BLaER1 treated with 17β-estradiol and CSF1 and Interleukin-3, amounts not matched to agents 10 nM and 100 nM (cell line): ENCODE measurements at regions not wholly inside any gene's neighbourhood (a gene's known extent, or its start where the extent isn't known, plus 50 kb on each side); places are given as distances from the start of the nearest gene placed in this dataset.

Experiments
- H3K27ac ChIP-seq, 11 experiments: shearing (Covaris generic); formaldehyde crosslinking; 2 replicates each; pipeline ENCODE4 v1.8.1; 2022
- H3K27me3 ChIP-seq, 11 experiments: shearing (Covaris generic); formaldehyde crosslinking; 2 replicates each; pipeline ENCODE4 v1.8.1; 2022
- H3K36me3 ChIP-seq, 11 experiments: shearing (Covaris generic); formaldehyde crosslinking; 2 replicates each; pipeline ENCODE4 v1.8.1; 2022
- H3K4me1 ChIP-seq, 10 experiments: shearing (Covaris generic); formaldehyde crosslinking; 2 replicates each; pipeline ENCODE4 v1.8.1; 2022
- H3K4me2 ChIP-seq, 11 experiments: shearing (Covaris generic); formaldehyde crosslinking; 2 replicates each; pipeline ENCODE4 v1.8.1; 2022
- H3K4me3 ChIP-seq, 10 experiments: shearing (Covaris generic); formaldehyde crosslinking; 2 replicates each; pipeline ENCODE4 v1.8.1; 2022
- H3K9ac ChIP-seq, 11 experiments: shearing (Covaris generic); formaldehyde crosslinking; 2 replicates each; pipeline ENCODE4 v1.8.1; 2022
- H3K9me3 ChIP-seq, 11 experiments: shearing (Covaris generic); formaldehyde crosslinking; replicated peaks in 1 of 11; 2 replicates each; pipeline ENCODE4 v1.8.1; 2022
- H4K20me1 ChIP-seq, 11 experiments: shearing (Covaris generic); formaldehyde crosslinking; 2 replicates each; pipeline ENCODE4 v1.8.1; 2022
- Cebpa-rat ChIP-seq, 11 experiments: shearing (Covaris generic); IDR thresholded peaks; 2 replicates each; pipeline ENCODE4 v1.8.1; 2022

GRCh38 chr4:11568511-11568910, 139.8 kb upstream of the HS3ST1 start:
- H3K36me3 ChIP-seq: no peaks in the 10 kb centered on the region
- TF ChIP-seq Cebpa-rat (IDR thresholded peaks at IDR 0.05): no peak
- no peak overlapping the region for H3K4me2 ChIP-seq
- no peak overlapping the region for H3K27ac ChIP-seq
- no peaks in the 10 kb centered on the region for H3K27me3 ChIP-seq
- H3K4me1 ChIP-seq: peaks cover 0 to 30% (median 0%) of the 10 kb centered on the region in 10 experiments; a peak in 5 of 20 replicates
- peaks cover 0 to 9% (median 0%) of the 10 kb centered on the region in 11 experiments; a peak in 2 of 22 replicates for H3K9me3 ChIP-seq
- no peak overlapping the region for H3K9ac ChIP-seq
- H3K4me3 ChIP-seq: no peak overlapping the region
- H4K20me1 ChIP-seq: no peaks in the 10 kb centered on the region

GRCh38 chr4:11566444-11567022, 137.8 kb upstream of the HS3ST1 start:
- no peaks in the 10 kb centered on the region for H3K27me3 ChIP-seq
- H3K4me3 ChIP-seq: no peak overlapping the region
- no peak overlapping the region for H3K9ac ChIP-seq
- H3K4me1 ChIP-seq: peaks cover 0 to 30% (median 0%) of the 10 kb centered on the region in 10 experiments; a peak in 5 of 20 replicates
- no peaks in the 10 kb centered on the region for H3K36me3 ChIP-seq
- peaks cover 0 to 9% (median 0%) of the 10 kb centered on the region in 11 experiments; a peak in 2 of 22 replicates for H3K9me3 ChIP-seq
- peak overlapping the region in 3 of 11 experiments; percentile 25 to 79 (median 64); a peak in 5 of 22 replicates for H3K4me2 ChIP-seq
- no peak for TF ChIP-seq Cebpa-rat (IDR thresholded peaks at IDR 0.05)
- peak overlapping the region in 3 of 11 experiments; percentile 4 to 51 (median 38); a peak in 4 of 22 replicates for H3K27ac ChIP-seq
- H4K20me1 ChIP-seq: no peaks in the 10 kb centered on the region

DNA sequence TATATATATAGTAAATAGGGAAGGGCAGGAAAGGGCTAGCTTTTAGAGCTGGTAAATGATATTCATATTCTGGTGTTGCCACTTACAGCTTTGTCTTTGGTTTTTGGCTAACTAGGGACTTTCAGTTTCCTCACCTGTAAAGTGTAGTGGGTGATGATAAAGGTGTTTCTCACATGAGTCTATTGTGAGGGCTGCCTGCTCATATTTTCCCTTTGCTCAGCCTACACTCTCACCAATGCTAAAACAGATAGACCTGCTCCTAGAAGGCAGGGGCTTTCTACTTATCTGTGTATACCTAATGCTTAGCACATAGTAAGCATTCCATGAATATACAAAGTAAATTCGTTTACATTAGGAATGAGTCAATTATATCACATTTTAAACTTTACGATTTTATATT, 137.2 kb upstream of the HS3ST1 start:
- H3K36me3 ChIP-seq: no peaks in the 10 kb centered on the region
- no peak overlapping the region for H3K4me3 ChIP-seq
- H3K27ac ChIP-seq: peak overlapping the region in 1 of 11 experiments; percentile 4; a peak in 1 of 22 replicates
- no peaks in the 10 kb centered on the region for H4K20me1 ChIP-seq
- H3K4me2 ChIP-seq: peak overlapping the region in 2 of 11 experiments; percentile 64 to 79; a peak in 3 of 22 replicates
- H3K4me1 ChIP-seq: peaks cover 0 to 26% (median 0%) of the 10 kb centered on the region in 10 experiments; a peak in 5 of 20 replicates
- peaks cover 0 to 9% (median 0%) of the 10 kb centered on the region in 11 experiments; a peak in 2 of 22 replicates for H3K9me3 ChIP-seq
- no peaks in the 10 kb centered on the region for H3K27me3 ChIP-seq
- no peak for TF ChIP-seq Cebpa-rat (IDR thresholded peaks at IDR 0.05)
- H3K9ac ChIP-seq: no peak overlapping the region

DNA sequence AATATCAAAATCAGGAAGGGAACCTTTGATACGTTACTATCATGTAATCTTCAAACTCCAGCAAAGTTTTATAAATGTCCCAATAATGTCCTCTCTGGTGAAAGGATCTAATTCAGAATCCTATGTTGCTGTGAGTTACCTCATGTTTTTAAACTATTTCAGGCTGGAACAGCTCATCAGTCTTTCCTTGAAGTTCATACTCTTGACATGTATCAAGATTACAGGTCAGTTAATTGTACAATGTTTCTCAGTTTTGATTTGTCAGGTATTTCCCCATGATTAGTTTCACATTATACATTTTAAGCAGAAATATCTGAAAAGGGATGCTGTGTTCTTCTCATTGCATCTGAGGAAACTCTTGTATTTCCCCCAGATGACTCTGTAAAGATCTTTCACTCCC, 136.5 kb upstream of the HS3ST1 start:
- Histone ChIP-seq H3K27me3 (no peaks in the 10 kb centered on the region), H3K36me3 (no peaks in the 10 kb centered on the region), H3K4me2 (no peak overlapping the region), H3K27ac (no peak overlapping the region), H3K9me3 (peaks cover 0 to 9% (median 0%) of the 10 kb centered on the region in 11 experiments; a peak in 2 of 22 replicates), H4K20me1 (no peaks in the 10 kb centered on the region), H3K4me3 (no peak overlapping the region), H3K9ac (no peak overlapping the region), H3K4me1 (peaks cover 0 to 25% (median 0%) of the 10 kb centered on the region in 10 experiments; a peak in 5 of 20 replicates)
- no peak for TF ChIP-seq Cebpa-rat (IDR thresholded peaks at IDR 0.05)

DNA sequence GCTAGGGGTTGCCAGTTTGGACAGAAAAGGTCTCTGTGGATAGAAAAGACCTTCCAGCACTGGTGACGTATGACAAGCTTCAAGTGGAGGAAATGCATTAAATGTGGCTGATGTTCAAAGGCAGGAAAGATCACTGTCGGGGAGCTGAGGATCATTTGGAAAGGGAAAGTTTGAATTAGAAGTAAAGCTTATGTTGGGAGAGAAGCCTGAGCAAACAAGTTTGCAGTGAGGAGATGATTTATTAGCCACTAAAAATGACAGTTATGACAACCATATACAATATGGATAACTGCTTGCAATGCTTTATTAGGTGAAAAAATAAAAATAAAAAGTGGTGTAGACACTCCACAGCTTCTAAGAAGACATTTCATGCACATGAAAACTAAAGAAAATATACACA, 135.3 kb upstream of the HS3ST1 start:
- Histone ChIP-seq H3K4me2 (no peak overlapping the region), H3K4me3 (no peak overlapping the region), H4K20me1 (no peaks in the 10 kb centered on the region), H3K36me3 (no peaks in the 10 kb centered on the region), H3K27me3 (no peaks in the 10 kb centered on the region), H3K4me1 (peaks cover 0 to 25% (median 0%) of the 10 kb centered on the region in 10 experiments; a peak in 5 of 20 replicates), H3K27ac (no peak overlapping the region), H3K9ac (no peak overlapping the region), H3K9me3 (peaks cover 0 to 9% (median 0%) of the 10 kb centered on the region in 11 experiments; a peak in 2 of 22 replicates)
- no peak for TF ChIP-seq Cebpa-rat (IDR thresholded peaks at IDR 0.05)

DNA sequence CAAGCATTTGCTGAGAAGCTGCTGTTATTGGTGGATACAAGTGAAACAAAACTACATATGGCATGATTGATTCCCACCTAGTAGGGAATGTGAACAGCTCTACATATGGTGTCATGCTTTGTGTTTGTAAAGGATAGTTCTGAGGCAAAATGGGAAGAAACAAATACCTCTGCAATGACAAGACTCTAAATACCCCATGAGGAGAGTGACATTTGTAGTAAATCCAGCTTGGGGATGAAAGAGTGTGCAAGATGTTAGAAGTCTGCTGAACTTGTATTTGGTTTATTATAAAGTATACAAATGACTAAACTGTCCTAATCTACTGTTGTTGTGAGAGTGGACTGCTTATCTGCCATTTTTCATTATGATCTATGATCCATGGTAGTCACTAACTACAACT, 120.8 kb upstream of the HS3ST1 start:
- TF ChIP-seq Cebpa-rat (IDR thresholded peaks at IDR 0.05): no peak
- H3K27me3 ChIP-seq: no peaks in the 10 kb centered on the region
- H3K4me3 ChIP-seq: no peak overlapping the region
- no peak overlapping the region for H3K27ac ChIP-seq
- peaks cover 0 to 3% (median 0%) of the 10 kb centered on the region in 11 experiments; a peak in 1 of 22 replicates for H3K9me3 ChIP-seq
- no peaks in the 10 kb centered on the region for H3K36me3 ChIP-seq
- H3K9ac ChIP-seq: no peak overlapping the region
- no peaks in the 10 kb centered on the region for H4K20me1 ChIP-seq
- H3K4me2 ChIP-seq: peak overlapping the region in 2 of 11 experiments; percentile 5 to 60; a peak in 2 of 22 replicates
- H3K4me1 ChIP-seq: peaks cover 0 to 49% (median 12%) of the 10 kb centered on the region in 10 experiments; a peak in 15 of 20 replicates

- Histone ChIP-seq H3K9me3 (peaks cover 0 to 3% (median 0%) of the 10 kb centered on the region in 11 experiments; a peak in 1 of 22 replicates), H3K9ac (no peak overlapping the region), H3K4me3 (no peak overlapping the region), H3K27me3 (no peaks in the 10 kb centered on the region), H3K27ac (no peak overlapping the region), H3K4me2 (peak overlapping the region in 5 of 11 experiments; percentile 17 to 68 (median 60); a peak in 9 of 22 replicates), H3K36me3 (no peaks in the 10 kb centered on the region), H3K4me1 (peaks cover 6 to 58% (median 21%) of the 10 kb centered on the region in 10 experiments), H4K20me1 (no peaks in the 10 kb centered on the region)
- TF ChIP-seq Cebpa-rat (IDR thresholded peaks at IDR 0.05): no peak
These were observed 119.9 kb upstream of the HS3ST1 start for GRCh38 chr4:11548597-11549082.

- no peak overlapping the region for H3K4me3 ChIP-seq
- peak overlapping the region in 9 of 11 experiments; percentile 19 to 89 (median 71); a peak in 15 of 22 replicates for H3K4me2 ChIP-seq
- no peaks in the 10 kb centered on the region for H3K36me3 ChIP-seq
- H3K9me3 ChIP-seq: peaks cover 0 to 3% (median 0%) of the 10 kb centered on the region in 11 experiments; a peak in 1 of 22 replicates
- H3K27me3 ChIP-seq: no peaks in the 10 kb centered on the region
- no peak for TF ChIP-seq Cebpa-rat (IDR thresholded peaks at IDR 0.05)
- H4K20me1 ChIP-seq: no peaks in the 10 kb centered on the region
- peak overlapping the region in 3 of 11 experiments; percentile 29 to 48 (median 40); a peak in 4 of 22 replicates for H3K27ac ChIP-seq
- no peak overlapping the region for H3K9ac ChIP-seq
- H3K4me1 ChIP-seq: peaks cover 11 to 67% (median 28%) of the 10 kb centered on the region in 10 experiments
These were observed 117.9 kb upstream of the HS3ST1 start for GRCh38 chr4:11546391-11547175.

GRCh38 chr4:11545651-11546050, 117.0 kb upstream of the HS3ST1 start:
- no peak for TF ChIP-seq Cebpa-rat (IDR thresholded peaks at IDR 0.05)
- Histone ChIP-seq H3K4me3 (no peak overlapping the region), H3K27me3 (no peaks in the 10 kb centered on the region)

More at GRCh38 chr4:11545651-11546050, 117.0 kb upstream of the HS3ST1 start:
- H3K9ac ChIP-seq: no peak overlapping the region
- H3K9me3 ChIP-seq: no peaks in the 10 kb centered on the region
- H3K4me1 ChIP-seq: peaks cover 11 to 72% (median 28%) of the 10 kb centered on the region in 10 experiments
- no peak overlapping the region for H3K27ac ChIP-seq
- no peaks in the 10 kb centered on the region for H4K20me1 ChIP-seq
- 0 out of 22 replicates have a peak overlapping the region, but pooled peaks of 3 of the 11 experiments have one; percentile 17 to 82 (median 38) for H3K4me2 ChIP-seq
- no peaks in the 10 kb centered on the region for H3K36me3 ChIP-seq
